HEK293 (cell line): ENCODE measurements at regions not wholly inside any gene's neighbourhood (a gene's known extent, or its start where the extent isn't known, plus 50 kb on each side); places are given as distances from the start of the nearest gene placed in this dataset.

Experiments used
- CTCF ChIA-PET: fragments of 350-600 bp; formaldehyde crosslinking; extraction: SDS; loops from one replicate; lab custom pipeline; 2021; ENCODE audit warnings: antibody characterized with exemption; lab: Yijun Ruan, JAX
- POLR2A ChIA-PET: fragments of 300-600 bp; formaldehyde crosslinking; extraction: SDS; loops from one replicate; lab custom pipeline; 2020; ENCODE audit warnings: antibody characterized with exemption, inconsistent platforms; lab: Yijun Ruan, JAX
- H3K27ac ChIP-seq: fragments of 200-500 bp; sonication (Bioruptor generic); 2 replicates; pipeline ENCODE4 v1.5.1; 2014; ENCODE audit warnings: low read depth, low read length, control low read depth, inconsistent platforms; ENCODE audit errors: extremely low read depth
- H3K36me3 ChIP-seq, 2 experiments: fragments of 200-500 bp in 1 of 2; sonication (Bioruptor generic) in 1 of 2; 1 replicate in 1 of 2; 2 replicates in 1 of 2; pipeline ENCODE4 v1.5.1; 2014 to 2017; ENCODE audit warnings: inconsistent platforms in 2 of 2, low read length in 2 of 2; ENCODE audit not compliant: control insufficient read depth in 2 of 2, insufficient read depth in 1 of 2
- H3K4me1 ChIP-seq: fragments of 200-500 bp; sonication (Bioruptor generic); 2 replicates; pipeline ENCODE4 v1.5.1; 2014; ENCODE audit warnings: mild to moderate bottlenecking, low read length, inconsistent platforms; ENCODE audit not compliant: control insufficient read depth, insufficient read depth
- H3K4me3 ChIP-seq: 2 replicates; pipeline ENCODE4 v1.5.1; 2011; ENCODE audit warnings: low read depth, mild to moderate bottlenecking, control low read depth, low read length, moderate library complexity
- H3K9me3 ChIP-seq: fragments of 200-500 bp; sonication (Bioruptor generic); 2 replicates; pipeline ENCODE4 v1.5.1; 2014; ENCODE audit warnings: low read depth, low read length, inconsistent platforms; ENCODE audit not compliant: control insufficient read depth, insufficient read depth
- GLIS1 ChIP-seq: fragments of 450-650 bp; formaldehyde crosslinking; IDR thresholded peaks from 2 replicates; pipeline ENCODE4 v1.5.1; 2016; ENCODE audit warnings: missing biosample characterization, missing genetic modification characterization
- HOXC10 ChIP-seq: sonication (generic); formaldehyde crosslinking; IDR thresholded peaks from 2 replicates; pipeline ENCODE4 v1.8.1; 2023; ENCODE audit warnings: mild to moderate bottlenecking, missing genetic modification reagents
- KLF7 ChIP-seq: fragments of 450-650 bp; formaldehyde crosslinking; IDR thresholded peaks from 2 replicates; pipeline ENCODE4 v1.5.1; 2016; ENCODE audit warnings: missing biosample characterization, missing genetic modification characterization, borderline replicate concordance
- MZF1 ChIP-seq: fragments of 450-650 bp; formaldehyde crosslinking; IDR thresholded peaks from 2 replicates; pipeline ENCODE4 v1.5.1; 2017; ENCODE audit warnings: missing biosample characterization, missing genetic modification characterization, borderline replicate concordance
- OSR2 ChIP-seq: fragments of 450-650 bp; formaldehyde crosslinking; IDR thresholded peaks from 2 replicates; pipeline ENCODE4 v1.5.1; 2016; ENCODE audit warnings: missing biosample characterization, missing genetic modification characterization
- SP3 ChIP-seq: fragments of 450-650 bp; formaldehyde crosslinking; IDR thresholded peaks from 2 replicates; pipeline ENCODE4 v1.5.1; 2016; ENCODE audit warnings: missing biosample characterization, missing genetic modification characterization
- SP7 ChIP-seq: fragments of 450-650 bp; formaldehyde crosslinking; IDR thresholded peaks from 2 replicates; pipeline ENCODE4 v1.5.1; 2016; ENCODE audit warnings: missing biosample characterization, missing genetic modification characterization
- TRIM28 ChIP-seq: IDR thresholded peaks from 2 replicates; pipeline ENCODE4 v1.6.1; 2011; ENCODE audit warnings: low read length, control low read depth, borderline replicate concordance
- WT1 ChIP-seq: fragments of 450-650 bp; formaldehyde crosslinking; IDR thresholded peaks from 2 replicates; pipeline ENCODE4 v1.5.1; 2016; ENCODE audit warnings: missing biosample characterization, missing genetic modification characterization
- ZBTB20 ChIP-seq: fragments of 450-650 bp; formaldehyde crosslinking; IDR thresholded peaks from 2 replicates; pipeline ENCODE4 v1.5.1; 2016; ENCODE audit warnings: missing biosample characterization, missing genetic modification characterization
- ZBTB48 ChIP-seq: fragments of 450-650 bp; formaldehyde crosslinking; IDR thresholded peaks from 2 replicates; pipeline ENCODE4 v1.5.1; 2016; ENCODE audit warnings: missing biosample characterization, missing genetic modification characterization
- ZNF112 ChIP-seq: fragments of 450-650 bp; formaldehyde crosslinking; IDR thresholded peaks from 2 replicates; pipeline ENCODE4 v1.5.0; 2017; ENCODE audit warnings: missing biosample characterization, missing genetic modification characterization
- ZNF121 ChIP-seq: fragments of 450-650 bp; formaldehyde crosslinking; IDR thresholded peaks from 2 replicates; pipeline ENCODE4 v1.5.1; 2016; ENCODE audit warnings: missing biosample characterization, missing genetic modification characterization
- ZNF24 ChIP-seq: fragments of 450-650 bp; formaldehyde crosslinking; IDR thresholded peaks from 2 replicates; pipeline ENCODE4 v1.5.1; 2016; ENCODE audit warnings: missing biosample characterization, missing genetic modification characterization
- ZNF341 ChIP-seq: fragments of 450-650 bp; formaldehyde crosslinking; IDR thresholded peaks from 2 replicates; pipeline ENCODE4; 2016; ENCODE audit warnings: low read depth, missing biosample characterization, missing genetic modification characterization
- ZNF529 ChIP-seq: fragments of 450-650 bp; formaldehyde crosslinking; IDR thresholded peaks from 2 replicates; pipeline ENCODE4 v1.5.1; 2017; ENCODE audit warnings: missing genetic modification characterization, missing biosample characterization; ENCODE audit not compliant: insufficient replicate concordance
- ZNF629 ChIP-seq: fragments of 450-650 bp; formaldehyde crosslinking; IDR thresholded peaks from 2 replicates; pipeline ENCODE4 v1.5.1; 2017; ENCODE audit warnings: missing biosample characterization, missing genetic modification characterization
- ZSCAN16 ChIP-seq: fragments of 450-650 bp; formaldehyde crosslinking; IDR thresholded peaks from 2 replicates; pipeline ENCODE4 v1.5.1; 2016; ENCODE audit warnings: missing biosample characterization, missing genetic modification characterization
- TF ChIP-seq, protein P1 (sequence below): fragments of 450-650 bp; formaldehyde crosslinking; IDR thresholded peaks from 2 replicates; pipeline ENCODE4 v1.5.1; 2016; ENCODE audit warnings: missing biosample characterization, missing genetic modification characterization
- TF ChIP-seq, protein P2 (sequence below): fragments of 450-650 bp; formaldehyde crosslinking; IDR thresholded peaks from 2 replicates; pipeline ENCODE4 v1.5.1; 2017; ENCODE audit warnings: missing biosample characterization, missing genetic modification characterization
- TF ChIP-seq, protein P3 (sequence below): fragments of 450-650 bp; formaldehyde crosslinking; IDR thresholded peaks from 2 replicates; pipeline ENCODE4 v1.5.1; 2016; ENCODE audit warnings: missing biosample characterization, missing genetic modification characterization
- TF ChIP-seq, protein P4 (sequence below): fragments of 450-650 bp; IDR thresholded peaks from 2 replicates; pipeline ENCODE4 v1.5.1; 2018; ENCODE audit warnings: missing biosample characterization, mild to moderate bottlenecking, missing genetic modification characterization

DNA sequence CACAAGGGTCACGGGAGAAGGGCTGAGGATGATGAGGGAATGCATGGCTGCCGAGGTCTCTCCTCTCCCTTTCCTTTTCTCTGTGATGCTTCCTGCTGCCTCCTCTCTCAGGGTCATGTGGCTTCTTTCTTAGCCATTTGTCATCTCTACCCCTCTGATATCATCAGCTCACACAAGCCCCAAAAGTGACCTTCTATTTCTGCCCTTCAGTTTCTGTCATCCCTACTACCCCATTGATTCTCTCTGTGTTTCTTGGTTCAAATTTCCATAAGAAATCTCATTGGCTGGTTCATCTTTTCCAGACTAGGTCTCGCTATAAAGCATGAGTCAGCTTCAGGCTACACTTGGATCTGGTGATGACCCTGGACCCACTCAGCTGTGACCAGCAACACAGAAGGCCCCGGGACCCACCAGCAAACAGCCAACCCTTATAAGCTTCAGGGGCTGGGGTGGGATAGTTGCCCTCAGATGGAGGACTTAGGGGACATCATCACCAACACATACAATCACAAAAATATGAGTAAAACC, 284.3 kb downstream of the SKAP2 start:
- Histone ChIP-seq H3K27ac (no peak overlapping the region), H3K4me3 (no peak overlapping the region), H3K9me3 (no peaks in the 10 kb centered on the region), H3K36me3 (no peaks in the 10 kb centered on the region), H3K4me1 (0 out of 2 replicates have a peak, but pooled peaks cover 9% of the 10 kb centered on the region)
- ChIA-PET POLR2A (no interaction called here), CTCF (interaction anchor here (0.6 to 1.0 kb wide), 2 partner anchors 202 to 248 kb away, joined by 3 to 4 read pairs; no protein-coding TSS in a partner anchor)
- TF ChIP-seq ZBTB48 (tag by site-specific recombination), result no peak
- TF ChIP-seq, all 188 proteins: peak for 0

DNA sequence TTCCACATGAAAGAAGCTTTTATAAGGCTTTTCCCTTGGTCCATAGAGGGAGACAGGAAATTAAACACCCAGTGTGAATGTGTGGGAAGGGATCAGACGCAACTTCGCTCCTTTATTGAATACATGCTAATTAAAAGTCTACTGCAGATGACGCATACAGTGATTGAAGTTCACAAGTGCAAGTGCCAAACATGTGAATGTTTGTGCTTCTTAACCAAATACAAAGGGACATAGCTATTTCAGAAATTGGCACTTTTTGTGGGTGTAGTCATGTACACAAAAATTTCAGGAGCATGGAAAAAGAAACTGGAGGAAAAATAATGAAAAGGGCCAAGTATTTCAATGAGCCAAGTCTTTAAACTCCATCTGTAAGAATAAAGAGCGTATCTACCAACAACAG, 283.7 kb downstream of the SKAP2 start:
- H3K27ac ChIP-seq, result no peak overlapping the region
- CTCF ChIA-PET, result interaction anchor here (0.6 to 1.0 kb wide), 2 partner anchors 202 to 247 kb away, joined by 3 to 4 read pairs; no protein-coding TSS in a partner anchor
- no peak overlapping the region for H3K4me3 ChIP-seq
- H3K4me1 ChIP-seq, result peaks cover 11% of the 10 kb centered on the region; the same call in 1 of the 2 replicates
- POLR2A ChIA-PET, result no interaction called here
- 0 out of 2 replicates have a peak, but pooled peaks have one; percentile 26 for TF ChIP-seq SP7 (tag by site-specific recombination)
- TF ChIP-seq ZNF112 (tag by site-specific recombination), result no peak
- no peaks in the 10 kb centered on the region for H3K9me3 ChIP-seq
- H3K36me3 ChIP-seq, result no peaks in the 10 kb centered on the region

DNA sequence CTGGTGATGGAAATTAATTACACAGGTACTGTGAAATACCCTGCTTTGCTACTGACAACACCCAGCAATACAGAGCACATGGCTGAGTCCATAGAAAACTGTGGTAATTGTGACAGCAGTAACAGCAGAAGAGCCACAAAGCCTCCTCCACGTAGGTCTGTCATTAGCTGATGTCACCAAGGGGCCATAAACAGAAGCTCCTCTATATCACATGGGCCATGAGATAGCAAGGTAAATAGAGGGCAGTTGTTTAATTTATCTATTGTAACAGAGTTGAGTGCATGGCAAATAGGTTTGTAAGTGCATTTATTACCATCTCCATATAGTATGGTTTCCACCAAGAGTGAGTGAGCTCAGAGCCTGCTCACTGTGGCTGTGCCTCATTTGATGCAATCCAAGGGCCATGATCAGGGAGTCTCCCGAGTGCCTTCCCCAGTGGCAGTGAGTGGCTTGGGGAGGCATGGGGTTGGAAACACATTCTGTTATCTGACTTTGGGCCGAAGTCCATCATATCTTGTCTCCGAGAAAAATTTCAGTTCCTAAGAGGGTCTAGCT, 281.2 kb downstream of the SKAP2 start:
- H3K4me3 ChIP-seq, result no peak overlapping the region
- peaks cover 6% of the 10 kb centered on the region; the same call in 1 of the 2 replicates for H3K4me1 ChIP-seq
- no peaks in the 10 kb centered on the region for H3K36me3 ChIP-seq
- POLR2A ChIA-PET, result no interaction called here
- no peaks in the 10 kb centered on the region for H3K9me3 ChIP-seq
- CTCF ChIA-PET, result no interaction called here
- H3K27ac ChIP-seq, result no peak overlapping the region
- no peak for TF ChIP-seq ZSCAN16
- TF ChIP-seq ZNF24 (tag by site-specific recombination), result 0 out of 2 replicates have a peak, but pooled peaks have one; percentile 23
- peak; percentile 89 for TF ChIP-seq OSR2 (tag by site-specific recombination)
- peak; percentile 54; the same call in 1 of the 2 replicates for TF ChIP-seq ZNF341 (tag by site-specific recombination)
- no peak for TF ChIP-seq ZNF121
- no peak for TF ChIP-seq ZNF529 (tag by site-specific recombination)
- 0 out of 2 replicates have a peak, but pooled peaks have one; percentile 30 for TF ChIP-seq ZBTB20
- TF ChIP-seq KLF7 (tag by site-specific recombination), result no peak
- TF ChIP-seq, protein P1, sequence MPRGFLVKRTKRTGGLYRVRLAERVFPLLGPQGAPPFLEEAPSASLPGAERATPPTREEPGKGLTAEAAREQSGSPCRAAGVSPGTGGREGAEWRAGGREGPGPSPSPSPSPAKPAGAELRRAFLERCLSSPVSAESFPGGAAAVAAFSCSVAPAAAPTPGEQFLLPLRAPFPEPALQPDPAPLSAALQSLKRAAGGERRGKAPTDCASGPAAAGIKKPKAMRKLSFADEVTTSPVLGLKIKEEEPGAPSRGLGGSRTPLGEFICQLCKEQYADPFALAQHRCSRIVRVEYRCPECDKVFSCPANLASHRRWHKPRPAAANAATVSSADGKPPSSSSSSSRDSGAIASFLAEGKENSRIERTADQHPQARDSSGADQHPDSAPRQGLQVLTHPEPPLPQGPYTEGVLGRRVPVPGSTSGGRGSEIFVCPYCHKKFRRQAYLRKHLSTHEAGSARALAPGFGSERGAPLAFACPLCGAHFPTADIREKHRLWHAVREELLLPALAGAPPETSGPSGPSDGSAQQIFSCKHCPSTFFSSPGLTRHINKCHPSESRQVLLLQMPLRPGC, result 0 out of 2 replicates have a peak, but pooled peaks have one; percentile 41
- TF ChIP-seq MZF1, result no peak
- TF ChIP-seq HOXC10, result no peak
- TF ChIP-seq, protein P2, sequence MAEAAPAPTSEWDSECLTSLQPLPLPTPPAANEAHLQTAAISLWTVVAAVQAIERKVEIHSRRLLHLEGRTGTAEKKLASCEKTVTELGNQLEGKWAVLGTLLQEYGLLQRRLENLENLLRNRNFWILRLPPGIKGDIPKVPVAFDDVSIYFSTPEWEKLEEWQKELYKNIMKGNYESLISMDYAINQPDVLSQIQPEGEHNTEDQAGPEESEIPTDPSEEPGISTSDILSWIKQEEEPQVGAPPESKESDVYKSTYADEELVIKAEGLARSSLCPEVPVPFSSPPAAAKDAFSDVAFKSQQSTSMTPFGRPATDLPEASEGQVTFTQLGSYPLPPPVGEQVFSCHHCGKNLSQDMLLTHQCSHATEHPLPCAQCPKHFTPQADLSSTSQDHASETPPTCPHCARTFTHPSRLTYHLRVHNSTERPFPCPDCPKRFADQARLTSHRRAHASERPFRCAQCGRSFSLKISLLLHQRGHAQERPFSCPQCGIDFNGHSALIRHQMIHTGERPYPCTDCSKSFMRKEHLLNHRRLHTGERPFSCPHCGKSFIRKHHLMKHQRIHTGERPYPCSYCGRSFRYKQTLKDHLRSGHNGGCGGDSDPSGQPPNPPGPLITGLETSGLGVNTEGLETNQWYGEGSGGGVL, result 0 out of 2 replicates have a peak, but pooled peaks have one; percentile 32
- TF ChIP-seq, protein P3, sequence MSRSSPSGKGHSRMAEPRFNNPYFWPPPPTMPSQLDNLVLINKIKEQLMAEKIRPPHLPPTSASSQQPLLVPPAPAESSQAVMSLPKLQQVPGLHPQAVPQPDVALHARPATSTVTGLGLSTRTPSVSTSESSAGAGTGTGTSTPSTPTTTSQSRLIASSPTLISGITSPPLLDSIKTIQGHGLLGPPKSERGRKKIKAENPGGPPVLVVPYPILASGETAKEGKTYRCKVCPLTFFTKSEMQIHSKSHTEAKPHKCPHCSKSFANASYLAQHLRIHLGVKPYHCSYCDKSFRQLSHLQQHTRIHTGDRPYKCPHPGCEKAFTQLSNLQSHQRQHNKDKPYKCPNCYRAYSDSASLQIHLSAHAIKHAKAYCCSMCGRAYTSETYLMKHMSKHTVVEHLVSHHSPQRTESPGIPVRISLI (tag by site-specific recombination), result no peak
- TF ChIP-seq ZNF629 (tag by site-specific recombination), result peak; percentile 58
- TF ChIP-seq SP7 (tag by site-specific recombination), result peak; percentile 83
- TF ChIP-seq WT1 (tag by site-specific recombination), result peak; percentile 82
- 0 out of 2 replicates have a peak, but pooled peaks have one; percentile 27 for TF ChIP-seq TRIM28
- peak; percentile 56 for TF ChIP-seq GLIS1 (tag by site-specific recombination)
- TF ChIP-seq SP3 (tag by site-specific recombination), result no peak
- TF ChIP-seq, protein P4, sequence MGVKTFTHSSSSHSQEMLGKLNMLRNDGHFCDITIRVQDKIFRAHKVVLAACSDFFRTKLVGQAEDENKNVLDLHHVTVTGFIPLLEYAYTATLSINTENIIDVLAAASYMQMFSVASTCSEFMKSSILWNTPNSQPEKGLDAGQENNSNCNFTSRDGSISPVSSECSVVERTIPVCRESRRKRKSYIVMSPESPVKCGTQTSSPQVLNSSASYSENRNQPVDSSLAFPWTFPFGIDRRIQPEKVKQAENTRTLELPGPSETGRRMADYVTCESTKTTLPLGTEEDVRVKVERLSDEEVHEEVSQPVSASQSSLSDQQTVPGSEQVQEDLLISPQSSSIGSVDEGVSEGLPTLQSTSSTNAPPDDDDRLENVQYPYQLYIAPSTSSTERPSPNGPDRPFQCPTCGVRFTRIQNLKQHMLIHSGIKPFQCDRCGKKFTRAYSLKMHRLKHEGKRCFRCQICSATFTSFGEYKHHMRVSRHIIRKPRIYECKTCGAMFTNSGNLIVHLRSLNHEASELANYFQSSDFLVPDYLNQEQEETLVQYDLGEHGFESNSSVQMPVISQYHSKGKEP (tag by site-specific recombination), result peak; percentile 48; the same call in 1 of the 2 replicates
